ENCODE measurements at regions not wholly inside any gene's neighbourhood (a gene's known extent, or its start where the extent isn't known, plus 50 kb on each side); places are given as distances from the start of the nearest gene placed in this dataset.

DNA sequence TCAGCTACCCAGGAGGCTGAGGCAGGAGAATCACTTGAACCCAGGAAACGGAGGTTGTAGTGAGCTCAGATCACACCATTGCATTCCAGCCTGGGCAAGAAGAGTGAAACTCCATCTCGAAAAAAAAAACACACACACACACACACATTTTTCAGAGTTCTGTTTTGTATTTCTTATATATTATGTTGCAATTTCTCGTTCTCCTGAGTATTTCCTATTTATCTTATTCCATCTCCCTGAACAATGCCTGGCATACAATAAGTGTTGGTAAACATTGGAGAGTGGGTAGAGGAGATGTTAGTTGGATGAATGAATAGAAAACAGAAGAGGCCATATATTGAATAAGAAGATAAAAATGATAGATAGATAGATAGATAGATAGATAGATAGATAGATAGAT lies 167.8 kb upstream of the CDH5 start:
- H3K27ac ChIP-seq (ENCODE audit: low read depth, low read length, poor library complexity, severe bottlenecking): no peak overlapping the region
- no peaks in the 10 kb centered on the region for H3K79me2 ChIP-seq (ENCODE audit: insufficient read depth, low read depth, low read length)
- no peak for DNase-seq (ENCODE audit: low spot score)
- intact Hi-C loops (cut with micrococcal nuclease; ENCODE audit: unreplicated experiment): no loop called here
- H3K4me1 ChIP-seq (ENCODE audit: insufficient read depth, low read length, poor library complexity, severe bottlenecking): no peaks in the 10 kb centered on the region
- H4K20me1 ChIP-seq (ENCODE audit: insufficient read depth, low read length): no peaks in the 10 kb centered on the region
- H3K4me3 ChIP-seq (ENCODE audit: low read depth, low read length, poor library complexity, severe bottlenecking): no peak overlapping the region
- H3K36me3 ChIP-seq (ENCODE audit: insufficient read depth, low read length): no peaks in the 10 kb centered on the region
- H3K9me3 ChIP-seq (ENCODE audit: low read length): no peaks in the 10 kb centered on the region
- ChIA-PET POLR2A (no interaction called here), CTCF (ENCODE audit: unreplicated experiment) (no interaction called here)
- no peak overlapping the region for H2AFZ ChIP-seq (ENCODE audit: low read length)
- no peak overlapping the region for H3K4me2 ChIP-seq (ENCODE audit: low read length)
- no TSS peak for BruUV-seq (replicated peaks)
- TF ChIP-seq EZH2phosphoT487 (IDR thresholded peaks at IDR 0.05; ENCODE audit: borderline replicate concordance, low read depth, low read length) (no peak), CTCF (conservative IDR thresholded peaks at IDR 0.05; ENCODE audit: low read length) (no peak)
- no peaks in the 10 kb centered on the region for H3K9me2 ChIP-seq (ENCODE audit: insufficient read depth, low read length)

DNA sequence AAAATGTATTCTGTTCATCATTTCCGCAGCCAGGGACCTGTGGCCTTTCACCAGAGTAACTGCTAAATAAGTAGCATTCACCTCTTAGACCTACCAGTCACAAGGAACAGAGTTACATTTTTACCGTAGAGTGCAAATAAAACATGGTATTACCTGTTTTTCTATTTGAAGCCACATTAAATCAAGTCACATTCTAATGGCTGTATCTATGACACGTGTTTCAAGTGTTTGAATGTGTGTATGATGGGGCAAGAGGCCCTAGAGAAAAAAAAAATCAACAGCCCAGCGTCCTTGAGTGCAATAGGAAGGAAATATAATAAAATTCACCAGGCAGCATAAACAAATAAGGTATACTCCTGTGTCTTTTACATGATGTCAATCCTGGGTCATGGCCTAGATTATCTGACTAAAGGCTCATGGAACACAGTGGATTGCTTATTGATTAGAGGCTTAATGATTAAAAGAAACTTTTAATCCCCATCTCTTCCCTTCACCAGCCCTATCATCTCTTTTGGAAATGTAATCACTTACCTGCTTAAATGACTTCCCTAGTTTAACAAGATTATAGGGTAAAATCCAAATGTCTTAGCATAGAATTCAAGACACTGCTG lies 168.7 kb upstream of the CDH5 start:
- Histone ChIP-seq H3K9me3 (ENCODE audit: low read length) (no peaks in the 10 kb centered on the region), H2AFZ (ENCODE audit: low read length) (no peak overlapping the region), H3K9me2 (ENCODE audit: insufficient read depth, low read length) (no peaks in the 10 kb centered on the region), H3K4me3 (ENCODE audit: low read depth, low read length, poor library complexity, severe bottlenecking) (no peak overlapping the region), H4K20me1 (ENCODE audit: insufficient read depth, low read length) (no peaks in the 10 kb centered on the region), H3K4me2 (ENCODE audit: low read length) (no peak overlapping the region), H3K4me1 (ENCODE audit: insufficient read depth, low read length, poor library complexity, severe bottlenecking) (no peaks in the 10 kb centered on the region), H3K36me3 (ENCODE audit: insufficient read depth, low read length) (no peaks in the 10 kb centered on the region), H3K79me2 (ENCODE audit: insufficient read depth, low read depth, low read length) (no peaks in the 10 kb centered on the region), H3K27ac (ENCODE audit: low read depth, low read length, poor library complexity, severe bottlenecking) (no peak overlapping the region)
- ChIA-PET POLR2A (no interaction called here), CTCF (ENCODE audit: unreplicated experiment) (no interaction called here)
- TF ChIP-seq CTCF (conservative IDR thresholded peaks at IDR 0.05; ENCODE audit: low read length): no peak
- no peak for TF ChIP-seq EZH2phosphoT487 (IDR thresholded peaks at IDR 0.05; ENCODE audit: borderline replicate concordance, low read depth, low read length)
- DNase-seq (ENCODE audit: low spot score): no peak
- no TSS peak for BruUV-seq (replicated peaks)
- intact Hi-C loops (cut with micrococcal nuclease; ENCODE audit: unreplicated experiment): no loop called here

GRCh38 chr16:66196770-66197169 lies 169.7 kb upstream of the CDH5 start:
- no peak for DNase-seq (ENCODE audit: low spot score)
- H3K79me2 ChIP-seq (ENCODE audit: insufficient read depth, low read depth, low read length): no peaks in the 10 kb centered on the region
- TF ChIP-seq EZH2phosphoT487 (IDR thresholded peaks at IDR 0.05; ENCODE audit: borderline replicate concordance, low read depth, low read length): no peak
- no peak overlapping the region for H3K4me3 ChIP-seq (ENCODE audit: low read depth, low read length, poor library complexity, severe bottlenecking)
- no peak overlapping the region for H3K4me2 ChIP-seq (ENCODE audit: low read length)
- CTCF ChIA-PET (ENCODE audit: unreplicated experiment): no interaction called here
- BruUV-seq (replicated peaks): no TSS peak
- H3K36me3 ChIP-seq (ENCODE audit: insufficient read depth, low read length): no peaks in the 10 kb centered on the region
- no peak overlapping the region for H3K27ac ChIP-seq (ENCODE audit: low read depth, low read length, poor library complexity, severe bottlenecking)
- POLR2A ChIA-PET: interaction anchor here (0.6 kb wide), 1 partner anchor 543 kb away, joined by 3 read pairs; no protein-coding TSS in a partner anchor
- no peaks in the 10 kb centered on the region for H3K4me1 ChIP-seq (ENCODE audit: insufficient read depth, low read length, poor library complexity, severe bottlenecking)
- no peaks in the 10 kb centered on the region for H3K9me3 ChIP-seq (ENCODE audit: low read length)
- no peaks in the 10 kb centered on the region for H4K20me1 ChIP-seq (ENCODE audit: insufficient read depth, low read length)
- no peak overlapping the region for H2AFZ ChIP-seq (ENCODE audit: low read length)
- intact Hi-C loops (cut with micrococcal nuclease; ENCODE audit: unreplicated experiment): no loop called here
- no peaks in the 10 kb centered on the region for H3K9me2 ChIP-seq (ENCODE audit: insufficient read depth, low read length)
